Endothelial cell of umbilical vein (primary cell): ENCODE measurements at regions not wholly inside any gene's neighbourhood (a gene's known extent, or its start where the extent isn't known, plus 50 kb on each side); places are given as distances from the start of the nearest gene placed in this dataset.
"Not testable (repeated sequence)": the region's sequence is repeated elsewhere in the genome, so short reads cannot be mapped to it uniquely, and the experiment has no call there.

Experiments used
- BruUV-seq: library from RNA; stranded (reverse); fragments of 400-500 nt; replicated peaks from 2 replicates; lab custom pipeline; 2021; lab: Mats Ljungman, UMichigan
- CTCF ChIA-PET: fragments of 300-600, 350-600 bp; sonication (Branson Sonifier 250); formaldehyde crosslinking; loops from one replicate; lab custom pipeline; 2021; ENCODE audit warnings: antibody characterized with exemption, inconsistent platforms; lab: Charles Lee
- POLR2A ChIA-PET: fragments of 300-600, 350-600 bp; sonication (Branson Sonifier 250); formaldehyde crosslinking; loops from one replicate; lab custom pipeline; 2021; ENCODE audit warnings: antibody characterized with exemption, inconsistent platforms; lab: Charles Lee
- DNase-seq: peaks from one replicate; pipeline ENCODE4 v3.0.0-alpha.2; 2011; ENCODE audit warnings: low read depth, low spot score
- FAIRE-seq: peaks from 2 replicates; lab custom pipeline; 2011; peaks lifted over from hg19 to GRCh38; lab: Jason Lieb, UNC
- H2AFZ ChIP-seq: 2 replicates; pipeline ENCODE4 v1.6.0; 2012; ENCODE audit warnings: low read depth, low read length, control low read depth, inconsistent platforms
- H3K27ac ChIP-seq: 2 replicates; pipeline ENCODE4 v1.5.1; 2011; ENCODE audit warnings: low read depth, mild to moderate bottlenecking, control low read depth, low read length, moderate library complexity; ENCODE audit not compliant: insufficient read depth
- H3K27me3 ChIP-seq, 2 experiments: 2 replicates each; pipeline versions ENCODE4 v1.6.0 to v1.6.1; 2011; ENCODE audit warnings: low read length in 2 of 2, mixed read lengths in 1 of 2; ENCODE audit not compliant: control insufficient read depth in 2 of 2, insufficient read depth in 2 of 2
- H3K36me3 ChIP-seq, 2 experiments: 2 replicates in 1 of 2; 3 replicates in 1 of 2; pipeline ENCODE4 v1.5.1; 2011; ENCODE audit warnings: low read length in 2 of 2, mild to moderate bottlenecking in 1 of 2, moderate library complexity in 1 of 2; ENCODE audit not compliant: control insufficient read depth in 2 of 2, insufficient read depth in 2 of 2; ENCODE audit errors: extremely low read depth in 1 of 2
- H3K4me1 ChIP-seq: 3 replicates; pipeline ENCODE4 v1.5.1; 2011; ENCODE audit warnings: mild to moderate bottlenecking, low read length; ENCODE audit not compliant: control insufficient read depth, insufficient read depth; ENCODE audit errors: extremely low read depth
- H3K4me2 ChIP-seq: 2 replicates; pipeline ENCODE4 v1.6.1; 2011; ENCODE audit warnings: low read length, control low read depth, mixed read lengths; ENCODE audit not compliant: insufficient read depth
- H3K4me3 ChIP-seq, 3 experiments: fragments of 200-600 bp in 1 of 3; sonication (generic), shearing (Covaris generic) in 1 of 3; replicated peaks in 1 of 3; 2 replicates each; pipeline ENCODE4 v1.5.1; 2011 to 2016; ENCODE audit warnings: control low read depth in 3 of 3, low read length in 3 of 3, mild to moderate bottlenecking in 2 of 3, inconsistent platforms in 1 of 3, low read depth in 1 of 3, moderate library complexity in 1 of 3; ENCODE audit not compliant: insufficient read depth in 1 of 3
- H3K79me2 ChIP-seq: 2 replicates; pipeline ENCODE4 v1.6.0; 2012; ENCODE audit warnings: low read length, inconsistent platforms; ENCODE audit not compliant: control insufficient read depth, insufficient read depth
- H3K9ac ChIP-seq: replicated peaks from 2 replicates; pipeline ENCODE3; 2011; ENCODE audit warnings: low read length, control low read depth; ENCODE audit not compliant: insufficient read depth; ENCODE audit errors: extremely low read depth
- H3K9me1 ChIP-seq: replicated peaks from 3 replicates; pipeline ENCODE4 v1.6.0; 2011; ENCODE audit warnings: mild to moderate bottlenecking, low read length; ENCODE audit not compliant: control insufficient read depth, insufficient read depth; ENCODE audit errors: extremely low read depth
- H3K9me3 ChIP-seq: replicated peaks from 2 replicates; pipeline ENCODE4 v1.5.1; 2012; ENCODE audit warnings: low read length, inconsistent platforms; ENCODE audit not compliant: control insufficient read depth, insufficient read depth
- H4K20me1 ChIP-seq: replicated peaks from 2 replicates; pipeline ENCODE3; 2011; ENCODE audit warnings: mild to moderate bottlenecking, low read length; ENCODE audit not compliant: control insufficient read depth, insufficient read depth; ENCODE audit errors: extremely low read depth
- EZH2 ChIP-seq: IDR thresholded peaks from 2 replicates; pipeline ENCODE4 v1.6.1; 2012; ENCODE audit warnings: borderline replicate concordance, low read depth, mild to moderate bottlenecking, moderate library complexity, low read length, inconsistent platforms; ENCODE audit not compliant: severe bottlenecking
- FOS ChIP-seq: IDR thresholded peaks from 2 replicates; pipeline ENCODE4 v1.6.1; 2011; ENCODE audit warnings: mild to moderate bottlenecking, low read length, moderate library complexity, borderline replicate concordance; ENCODE audit not compliant: insufficient read depth
- GATA2 ChIP-seq: IDR thresholded peaks from 2 replicates; pipeline ENCODE4 v1.7.0; 2011; ENCODE audit warnings: low read depth, mild to moderate bottlenecking, moderate library complexity, mixed read lengths, low read length; ENCODE audit not compliant: insufficient read length, insufficient read depth
- JUN ChIP-seq: IDR thresholded peaks from 2 replicates; pipeline ENCODE4 v1.6.1; 2011; ENCODE audit warnings: borderline replicate concordance, low read depth; ENCODE audit not compliant: insufficient read length, insufficient read depth
- MYC ChIP-seq: IDR thresholded peaks from one replicate; pipeline ENCODE4 v1.6.1; 2011; ENCODE audit warnings: mild to moderate bottlenecking, low read depth, low read length
- POLR2A ChIP-seq: IDR thresholded peaks from 2 replicates; pipeline ENCODE4 v1.6.1; 2012; ENCODE audit warnings: low read depth, mild to moderate bottlenecking, control low read depth, low read length
- POLR2AphosphoS5 ChIP-seq: IDR thresholded peaks from 2 replicates; pipeline ENCODE4 v1.6.1; 2012; ENCODE audit warnings: low read depth, mild to moderate bottlenecking, control low read depth, low read length, moderate library complexity; ENCODE audit not compliant: insufficient read depth
- dilution Hi-C: fragments of 300-500 bp; cut with MboI; formaldehyde crosslinking; loops from one replicate; pipeline ENCODE4 v1.15.0; 2019; ENCODE audit warnings: low sequenced_read_pairs; ENCODE audit not compliant: extremely low pct_ligation_motif_present
- intact Hi-C: fragments of 100-400 bp; cut with micrococcal nuclease; formaldehyde crosslinking; loops from one replicate; pipeline ENCODE4 v1.10.0; 2022
- TF ChIP-seq, protein P1 (sequence below), 2 donors: IDR thresholded peaks; 1 replicate in 1 of 2; 2 replicates in 1 of 2; pipeline ENCODE4 v1.5.1; 2011; ENCODE audit warnings: low read length in 2 of 2, mild to moderate bottlenecking in 2 of 2, moderate library complexity in 2 of 2, control low read depth in 1 of 2, inconsistent platforms in 1 of 2, low read depth in 1 of 2; ENCODE audit not compliant: insufficient read depth in 1 of 2; ENCODE audit errors: extremely low read depth in 1 of 2
- TF ChIP-seq, protein P2 (sequence below): IDR thresholded peaks from 2 replicates; pipeline ENCODE4 v1.6.1; 2011; ENCODE audit not compliant: insufficient read depth, insufficient read length

DNA sequence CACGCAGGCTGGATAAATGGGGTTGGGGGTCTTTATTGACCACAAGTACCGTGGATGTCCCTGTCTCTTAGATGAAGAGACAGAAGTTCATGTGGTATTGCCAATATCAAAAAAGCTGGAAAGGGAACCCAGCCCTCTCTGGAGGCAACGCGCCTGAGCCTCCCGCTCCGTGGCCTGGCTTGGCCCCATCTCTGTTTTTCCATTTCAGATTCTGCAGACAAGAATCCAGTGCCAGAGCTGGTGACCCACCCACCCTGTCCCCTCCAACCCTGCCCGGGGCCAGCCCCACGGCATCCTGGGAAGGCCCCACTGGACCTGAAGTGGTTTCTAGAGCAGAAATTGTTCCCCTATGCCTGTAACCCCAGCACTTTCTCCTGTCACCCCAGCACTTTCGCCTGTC, 57.7 kb downstream of the PTPRS start:
- Histone ChIP-seq H4K20me1 (no peaks in the 10 kb centered on the region), H3K9me3 (no peaks in the 10 kb centered on the region), H3K9ac (no peak overlapping the region), H3K27me3 (no peaks in the 10 kb centered on the region), H3K4me1 (peaks cover 3% of the 10 kb centered on the region), H3K9me1 (no peaks in the 10 kb centered on the region), H3K36me3 (no peaks in the 10 kb centered on the region), H3K4me3 (no peak overlapping the region), H3K4me2 (no peak overlapping the region), H3K79me2 (no peaks in the 10 kb centered on the region), H2AFZ (no peak overlapping the region), H3K27ac (no peak overlapping the region)
- DNase-seq (no peak), FAIRE-seq (no peak)
- dilution Hi-C loops = no loop called here
- no peak for TF ChIP-seq FOS
- no peak for TF ChIP-seq POLR2AphosphoS5
- BruUV-seq = no TSS peak
- ChIA-PET POLR2A (no interaction called here), CTCF (interaction anchor here (1.3 kb wide), 1 partner anchor 58 kb away, joined by 3 read pairs; no protein-coding TSS in a partner anchor)
- intact Hi-C loops = no loop called here

DNA sequence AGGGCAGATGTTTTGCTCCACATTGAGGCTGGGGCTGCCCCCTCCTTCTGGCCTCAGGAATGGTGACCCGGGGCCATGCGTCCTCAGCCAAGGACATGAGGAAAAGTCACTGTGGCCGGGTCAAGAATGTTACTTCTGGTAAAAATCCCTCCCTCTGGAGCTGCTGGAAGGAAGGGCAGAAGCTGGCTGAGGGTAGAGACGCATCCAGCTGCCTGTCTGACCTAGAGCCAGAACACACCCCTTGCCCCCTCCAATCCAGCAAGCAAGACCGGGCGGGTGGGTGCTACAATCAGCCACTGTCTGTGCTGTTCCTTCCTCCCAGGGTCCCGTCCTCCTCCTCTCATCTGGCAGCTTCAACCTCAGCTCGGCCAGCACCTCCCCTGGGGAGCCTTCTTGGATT, 59.0 kb downstream of the PTPRS start:
- Histone ChIP-seq H3K27ac (no peak overlapping the region), H3K27me3 (no peaks in the 10 kb centered on the region), H3K9me1 (no peaks in the 10 kb centered on the region), H2AFZ (no peak overlapping the region), H3K4me1 (no peaks in the 10 kb centered on the region), H4K20me1 (no peaks in the 10 kb centered on the region), H3K79me2 (no peaks in the 10 kb centered on the region), H3K9me3 (no peaks in the 10 kb centered on the region), H3K9ac (no peak overlapping the region), H3K36me3 (no peaks in the 10 kb centered on the region), H3K4me2 (no peak overlapping the region), H3K4me3 (no peak overlapping the region)
- TF ChIP-seq POLR2A = no peak
- TF ChIP-seq, protein P1, sequence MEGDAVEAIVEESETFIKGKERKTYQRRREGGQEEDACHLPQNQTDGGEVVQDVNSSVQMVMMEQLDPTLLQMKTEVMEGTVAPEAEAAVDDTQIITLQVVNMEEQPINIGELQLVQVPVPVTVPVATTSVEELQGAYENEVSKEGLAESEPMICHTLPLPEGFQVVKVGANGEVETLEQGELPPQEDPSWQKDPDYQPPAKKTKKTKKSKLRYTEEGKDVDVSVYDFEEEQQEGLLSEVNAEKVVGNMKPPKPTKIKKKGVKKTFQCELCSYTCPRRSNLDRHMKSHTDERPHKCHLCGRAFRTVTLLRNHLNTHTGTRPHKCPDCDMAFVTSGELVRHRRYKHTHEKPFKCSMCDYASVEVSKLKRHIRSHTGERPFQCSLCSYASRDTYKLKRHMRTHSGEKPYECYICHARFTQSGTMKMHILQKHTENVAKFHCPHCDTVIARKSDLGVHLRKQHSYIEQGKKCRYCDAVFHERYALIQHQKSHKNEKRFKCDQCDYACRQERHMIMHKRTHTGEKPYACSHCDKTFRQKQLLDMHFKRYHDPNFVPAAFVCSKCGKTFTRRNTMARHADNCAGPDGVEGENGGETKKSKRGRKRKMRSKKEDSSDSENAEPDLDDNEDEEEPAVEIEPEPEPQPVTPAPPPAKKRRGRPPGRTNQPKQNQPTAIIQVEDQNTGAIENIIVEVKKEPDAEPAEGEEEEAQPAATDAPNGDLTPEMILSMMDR (IDR thresholded peaks at IDR 0.05; ENCODE audit: extremely low read depth in 1 of 2, insufficient read depth in 1 of 2, low read depth in 1 of 2, low read length in 2 of 2) = no peak
- TF ChIP-seq, protein P2, sequence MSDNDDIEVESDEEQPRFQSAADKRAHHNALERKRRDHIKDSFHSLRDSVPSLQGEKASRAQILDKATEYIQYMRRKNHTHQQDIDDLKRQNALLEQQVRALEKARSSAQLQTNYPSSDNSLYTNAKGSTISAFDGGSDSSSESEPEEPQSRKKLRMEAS = no peak
- TF ChIP-seq POLR2AphosphoS5 = no peak
- TF ChIP-seq JUN = no peak
- no peak for TF ChIP-seq MYC
- no peak for TF ChIP-seq GATA2
- TF ChIP-seq EZH2 = no peak
- TF ChIP-seq FOS = no peak
- BruUV-seq = no TSS peak
- intact Hi-C loops (no loop called here), dilution Hi-C loops (no loop called here)
- FAIRE-seq = no peak
- ChIA-PET POLR2A (no interaction called here), CTCF (interaction anchor here (1.4 to 1.5 kb wide), 2 partner anchors 12 to 24 kb away, joined by 3 read pairs; no protein-coding TSS in a partner anchor)
- DNase-seq = no peak

DNA sequence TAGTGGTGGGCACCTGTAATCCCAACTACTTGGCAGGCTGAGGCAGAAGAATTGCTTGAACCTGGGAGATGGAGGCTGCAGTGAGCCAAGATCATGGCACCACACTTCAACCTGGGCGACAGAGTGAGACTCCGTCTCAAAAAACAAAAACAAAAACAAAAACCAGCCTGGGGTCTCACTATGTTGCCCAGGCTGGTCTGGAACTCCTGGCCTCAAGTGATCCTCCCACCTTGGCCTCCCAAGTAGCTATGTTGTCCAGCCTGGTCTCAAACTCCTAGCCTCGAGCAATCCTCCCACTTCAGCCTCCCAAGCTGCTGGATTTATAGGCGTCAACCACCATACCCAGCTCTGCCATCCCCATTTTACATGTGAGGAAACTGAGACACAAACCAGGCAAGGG, 64.9 kb downstream of the PTPRS start:
- FAIRE-seq, CTCF ChIA-PET, POLR2A ChIA-PET: not testable (repeated sequence)

More for the DNA sequence above, 64.9 kb downstream of the PTPRS start:
- H3K4me2 ChIP-seq, H3K9me3 ChIP-seq, DNase-seq, BruUV-seq, H3K4me1 ChIP-seq, H2AFZ ChIP-seq, H4K20me1 ChIP-seq, H3K36me3 ChIP-seq, H3K9ac ChIP-seq, H3K9me1 ChIP-seq, H3K27me3 ChIP-seq, dilution Hi-C loops, intact Hi-C loops, H3K27ac ChIP-seq, H3K79me2 ChIP-seq, H3K4me3 ChIP-seq: not testable (repeated sequence)
